Posterior vena cava (tissue), 2 donors: ENCODE measurements at regions not wholly inside any gene's neighbourhood (a gene's known extent, or its start where the extent isn't known, plus 50 kb on each side); places are given as distances from the start of the nearest gene placed in this dataset.
"Not testable (repeated sequence)": the region's sequence is repeated elsewhere in the genome, so short reads cannot be mapped to it uniquely, and the experiment has no call there.

ENCODE experiments used
- DNase-seq: peaks from one replicate; pipeline ENCODE4 v3.0.0-alpha.2; 2020; ENCODE audit warnings: low spot score
- intact Hi-C, 2 donors: fragments of 100-400 bp; cut with DNase I; formaldehyde crosslinking; loops; one replicate each; pipeline versions ENCODE4 v1.14.1 to v1.14.2; 2022 to 2023
- donor health status: DM: yes; HTN: yes; CAD: no.
- donor health status: DM: yes; HTN: yes; CAD: no.

DNA sequence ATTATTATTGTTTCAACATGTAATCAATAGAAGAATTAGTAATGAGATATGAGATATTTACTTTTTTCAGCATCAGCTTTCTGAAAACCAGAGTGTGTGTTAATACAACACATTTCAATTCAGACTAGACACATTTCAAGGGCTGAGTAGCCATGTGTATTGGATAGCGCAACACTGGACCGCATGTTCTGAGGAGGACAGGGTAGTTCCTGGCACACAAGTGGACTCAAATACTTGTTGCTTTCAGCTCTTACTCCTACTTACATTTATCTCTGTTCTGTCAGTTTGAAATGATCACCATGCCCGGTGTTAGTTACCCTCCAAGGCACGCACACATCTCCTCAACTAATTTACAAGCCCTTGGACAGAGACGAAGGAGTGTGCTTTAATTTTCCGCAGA, 126.6 kb downstream of the SLC24A2 start:
- no peak for DNase-seq
- intact Hi-C loops: no loop called here

GRCh38 chr9:19660019-19660418, 128.8 kb downstream of the SLC24A2 start:
- intact Hi-C loops: no loop called here
- DNase-seq: no peak

DNA sequence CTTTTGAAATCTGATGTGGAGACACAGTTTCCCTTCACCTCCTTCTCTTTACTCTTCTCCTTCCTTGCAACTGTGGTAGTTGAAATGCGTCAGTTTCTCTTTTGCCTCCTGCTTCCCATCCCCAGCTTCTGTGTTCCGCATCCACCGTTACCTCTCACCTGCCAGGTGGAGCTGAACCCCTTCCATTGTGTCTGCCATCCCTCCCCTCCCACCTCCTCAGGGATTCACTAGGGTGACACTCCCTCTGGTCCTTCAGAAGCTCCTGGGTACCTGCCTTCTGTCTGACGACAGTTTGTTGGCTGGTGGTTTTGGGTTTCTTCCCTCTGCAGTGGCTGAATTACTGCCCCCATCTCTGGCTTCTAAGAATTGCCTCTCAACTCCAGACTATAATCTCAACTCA, 132.1 kb downstream of the SLC24A2 start:
- intact Hi-C loops: no loop called here
- no peak for DNase-seq

DNA sequence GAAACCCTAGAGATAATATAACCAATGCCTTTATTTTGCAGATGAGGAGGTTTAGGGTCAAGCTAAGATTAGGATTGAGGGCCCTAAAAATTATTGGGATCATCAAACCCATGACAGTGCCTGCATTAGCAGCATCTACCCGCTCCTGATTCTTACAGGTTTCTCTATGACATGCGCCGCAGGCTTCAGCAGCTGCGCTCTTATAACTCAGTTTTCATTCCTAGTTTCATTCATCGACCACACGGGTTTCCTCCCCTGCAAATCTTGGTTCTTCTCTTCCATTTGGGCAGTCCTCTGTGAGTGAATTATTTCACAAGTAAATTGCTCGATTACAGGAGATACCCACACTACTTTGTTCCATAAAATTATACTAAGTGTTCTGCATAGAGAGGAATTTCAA, 137.2 kb downstream of the SLC24A2 start:
- DNase-seq: no peak
- intact Hi-C loops: no loop called here

GRCh38 chr9:19650312-19650711, 138.5 kb downstream of the SLC24A2 start:
- no peak for DNase-seq
- intact Hi-C loops: no loop called here

DNA sequence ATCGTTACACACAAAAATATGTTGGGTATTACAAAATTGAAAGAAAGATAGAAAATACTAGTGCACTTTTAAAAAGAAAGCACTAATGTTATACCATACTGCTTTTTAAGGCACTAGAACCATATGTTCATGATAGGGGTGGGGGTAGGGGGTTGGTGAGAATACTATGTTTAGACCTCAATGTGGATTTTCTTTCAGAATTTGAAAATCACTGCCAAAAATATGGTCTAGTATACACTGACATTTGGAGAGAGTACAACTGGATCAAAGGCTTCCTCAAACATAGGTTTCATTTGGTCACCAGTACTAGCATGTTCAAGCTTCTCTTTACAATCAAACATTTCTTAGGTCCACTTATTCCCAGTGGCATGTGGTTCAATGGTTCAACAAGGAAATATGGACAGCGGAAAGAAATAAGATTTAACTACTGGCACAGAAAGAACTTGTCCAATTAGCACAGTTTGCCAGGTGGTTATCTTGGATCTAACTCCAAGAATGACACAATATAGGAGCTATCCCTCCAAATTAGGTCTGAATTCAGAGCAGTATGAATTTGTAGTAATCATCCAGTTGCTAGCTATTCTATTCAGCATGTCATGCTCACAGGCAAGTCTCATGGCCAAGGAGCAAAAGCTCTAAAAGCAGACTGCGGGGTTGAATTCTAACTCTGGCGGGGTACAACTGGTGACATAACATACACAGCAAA, 139.3 kb downstream of the SLC24A2 start:
- intact Hi-C loops: no loop called here
- no peak for DNase-seq

GRCh38 chr9:19648672-19649071, 140.2 kb downstream of the SLC24A2 start:
- no peak for DNase-seq
- intact Hi-C loops: no loop called here

DNA sequence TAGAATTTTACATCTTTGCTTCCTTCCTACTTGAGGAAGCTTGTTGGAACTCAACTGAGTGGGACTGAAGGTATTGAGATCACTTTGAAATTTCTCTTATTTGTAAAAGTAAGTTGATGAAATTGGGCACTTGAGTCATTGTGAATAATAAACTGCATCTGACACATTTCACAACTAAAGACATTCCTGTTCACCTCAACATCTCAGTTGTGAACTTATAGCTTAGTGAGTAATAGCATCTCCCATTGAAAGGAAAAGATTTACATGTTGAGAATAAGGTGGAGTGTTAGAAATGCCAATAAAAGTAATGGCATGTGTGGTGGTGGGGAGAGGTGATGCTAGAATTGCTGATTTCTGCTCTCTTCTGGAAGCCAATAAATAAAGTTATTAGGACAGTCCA, 145.0 kb downstream of the SLC24A2 start:
- intact Hi-C loops: loop anchor here in 1 of 2 donors (5.0 kb wide), 1 partner anchor 152 kb away; no protein-coding TSS in a partner anchor
- DNase-seq: no peak

DNA sequence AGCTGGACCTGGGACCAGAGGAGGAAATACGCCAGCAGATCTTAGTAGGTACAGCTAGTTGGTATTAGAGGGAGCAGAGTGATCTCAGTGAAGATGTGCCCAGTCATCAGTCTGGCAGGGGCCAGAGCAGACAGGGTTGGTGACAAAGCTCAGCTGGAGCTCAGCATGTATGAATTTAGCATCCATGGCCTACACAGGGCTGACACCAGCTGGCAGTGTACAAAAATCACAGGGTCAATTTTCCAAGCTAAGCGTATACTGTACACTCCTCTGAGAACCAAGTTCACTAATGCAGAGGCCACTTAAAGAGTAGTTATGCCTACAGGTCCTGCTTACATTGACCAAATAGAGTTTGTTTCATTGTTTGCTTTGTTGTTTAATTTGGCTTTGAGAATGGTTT, 146.6 kb downstream of the SLC24A2 start:
- intact Hi-C loops: loop anchor here in 1 of 2 donors (5.0 kb wide), 1 partner anchor 150 kb away; no protein-coding TSS in a partner anchor
- DNase-seq: no peak

DNA sequence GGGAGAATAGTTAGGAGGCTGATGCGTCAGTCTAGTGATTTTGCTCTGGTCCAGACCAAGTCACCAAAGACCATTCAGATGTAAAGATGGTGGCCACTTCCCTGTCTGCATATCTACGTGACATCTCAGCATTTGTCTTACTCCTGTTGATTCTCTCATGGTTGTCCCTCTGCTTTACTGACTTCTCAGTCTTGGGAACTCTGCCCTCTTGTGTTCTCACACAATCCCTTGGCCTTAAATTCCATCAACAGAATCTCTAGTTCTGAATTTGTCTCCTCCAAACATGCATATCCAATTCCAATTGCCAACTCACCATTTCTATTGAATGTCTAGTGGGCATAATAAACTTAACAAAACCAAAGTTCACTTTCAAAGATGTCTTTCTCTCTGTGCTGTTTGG, 147.8 kb downstream of the SLC24A2 start:
- intact Hi-C loops: loop anchor here in 1 of 2 donors (5.0 kb wide), 1 partner anchor 149 kb away; no protein-coding TSS in a partner anchor
- no peak for DNase-seq

GRCh38 chr9:19640014-19640413, 148.8 kb downstream of the SLC24A2 start:
- intact Hi-C loops: loop anchor here in 1 of 2 donors (5.0 kb wide), 1 partner anchor 148 kb away; no protein-coding TSS in a partner anchor

DNA sequence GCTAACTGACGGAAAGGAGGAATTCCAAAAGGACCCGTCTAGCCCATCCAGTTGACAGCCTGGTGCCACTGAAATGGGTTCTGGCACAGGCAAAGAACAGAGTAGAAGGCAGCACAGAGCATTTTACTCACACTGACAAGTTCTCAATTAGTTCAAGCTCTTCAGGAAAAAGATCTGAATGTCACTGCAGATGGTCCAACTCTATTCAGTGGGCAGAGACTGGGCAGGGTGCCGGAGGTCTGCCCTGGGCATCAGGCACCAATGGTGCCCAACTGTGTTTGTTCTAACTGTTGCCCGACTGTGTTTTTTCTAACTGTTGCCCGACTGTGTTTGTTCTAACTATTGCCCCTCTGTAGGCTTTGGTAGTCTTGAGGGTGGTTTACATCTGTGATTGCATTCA, 151.8 kb downstream of the SLC24A2 start:
- intact Hi-C loops: loop anchor here in 1 of 2 donors (10.0 kb wide), 1 partner anchor 1398 kb away; the partner anchor contains the start of gene HACD4
- no peak for DNase-seq

More at GRCh38 chr9:19640014-19640413, 148.8 kb downstream of the SLC24A2 start:
- no peak for DNase-seq

DNA sequence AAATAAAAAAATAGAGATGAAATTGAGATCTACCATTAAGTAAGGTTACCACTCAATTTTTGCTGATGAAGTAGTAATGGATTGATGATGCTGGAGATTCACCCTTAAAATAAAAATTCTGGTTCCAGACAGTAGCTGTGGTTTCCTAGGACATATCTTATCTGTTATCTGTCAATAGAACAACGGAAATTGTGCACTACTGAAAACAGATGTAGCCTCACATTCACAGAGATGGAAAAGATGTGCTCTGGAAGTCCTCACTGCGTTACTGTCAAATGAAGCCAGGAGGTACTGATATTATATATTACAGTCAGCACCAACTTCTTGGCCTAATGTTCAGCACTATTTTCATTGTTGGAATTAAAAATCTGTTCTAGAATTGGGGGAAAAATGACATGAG, 154.0 kb downstream of the SLC24A2 start:
- DNase-seq: no peak
- intact Hi-C loops: loop anchor here in 1 of 2 donors (10.0 kb wide), 1 partner anchor 1400 kb away; the partner anchor contains the start of gene HACD4

DNA sequence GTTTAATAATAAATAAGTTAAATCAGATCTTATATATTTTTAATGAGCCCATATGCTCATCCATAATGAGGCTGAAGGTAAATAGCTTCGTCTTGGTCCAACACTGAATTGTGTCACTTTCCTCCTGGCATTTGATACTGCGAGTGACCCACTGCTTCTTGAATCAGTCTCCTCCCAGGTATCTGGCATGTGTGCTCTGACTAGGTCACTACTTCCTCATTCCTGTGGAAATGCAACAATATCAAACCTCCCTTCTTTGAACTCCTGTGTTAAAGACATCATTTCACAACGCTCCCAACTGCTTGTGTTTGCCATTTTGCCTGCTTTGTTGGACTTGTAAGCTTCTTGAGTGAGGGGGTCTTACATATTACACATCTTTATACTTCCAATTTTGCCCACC, 157.7 kb downstream of the SLC24A2 start:
- no peak for DNase-seq
- intact Hi-C loops: loop anchor here in 1 of 2 donors (10.0 kb wide), 1 partner anchor 1404 kb away; the partner anchor contains the start of gene HACD4

DNA sequence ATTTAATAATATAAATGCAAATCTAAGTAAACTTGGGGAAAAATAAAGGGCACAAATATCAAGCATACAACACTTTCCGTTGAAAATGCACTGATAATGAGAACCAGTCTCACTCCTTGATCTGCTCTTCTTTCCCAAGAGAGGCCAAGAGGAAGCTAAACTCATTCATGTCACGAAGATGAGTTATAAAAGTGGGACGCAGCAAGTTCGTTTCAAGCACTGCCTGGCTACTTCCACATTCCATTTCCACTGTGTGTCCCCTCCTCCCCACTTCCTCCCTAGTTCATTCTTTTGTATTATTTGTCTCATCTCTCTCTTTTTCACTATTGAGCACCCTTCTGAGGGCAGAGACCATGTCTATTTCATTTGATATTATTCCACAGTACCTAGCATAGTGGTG, 158.1 kb downstream of the SLC24A2 start:
- intact Hi-C loops: loop anchor here in 1 of 2 donors (10.0 kb wide), 1 partner anchor 1404 kb away; the partner anchor contains the start of gene HACD4

DNA sequence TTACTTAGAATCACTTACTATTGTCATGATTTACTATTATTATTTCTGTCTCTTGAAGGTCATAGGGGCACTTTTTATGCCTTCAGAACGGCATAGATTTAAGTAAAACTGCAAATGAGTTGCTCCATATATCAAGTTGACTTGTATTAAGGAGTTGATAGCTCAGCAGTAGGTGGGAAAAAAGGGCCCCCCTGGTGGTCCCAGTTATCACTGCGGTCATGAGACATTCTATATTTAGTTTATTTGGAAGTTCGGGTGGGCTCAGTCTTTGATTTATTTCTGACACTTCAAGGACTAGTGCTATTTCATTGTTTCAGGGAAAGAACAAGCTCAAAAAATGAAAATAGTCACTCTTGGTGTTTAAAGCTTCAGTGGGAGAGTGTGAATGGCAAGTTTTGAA, 159.3 kb downstream of the SLC24A2 start:
- intact Hi-C loops: no loop called here
- no peak for DNase-seq

More for the DNA sequence above, 158.1 kb downstream of the SLC24A2 start:
- DNase-seq: no peak

DNA sequence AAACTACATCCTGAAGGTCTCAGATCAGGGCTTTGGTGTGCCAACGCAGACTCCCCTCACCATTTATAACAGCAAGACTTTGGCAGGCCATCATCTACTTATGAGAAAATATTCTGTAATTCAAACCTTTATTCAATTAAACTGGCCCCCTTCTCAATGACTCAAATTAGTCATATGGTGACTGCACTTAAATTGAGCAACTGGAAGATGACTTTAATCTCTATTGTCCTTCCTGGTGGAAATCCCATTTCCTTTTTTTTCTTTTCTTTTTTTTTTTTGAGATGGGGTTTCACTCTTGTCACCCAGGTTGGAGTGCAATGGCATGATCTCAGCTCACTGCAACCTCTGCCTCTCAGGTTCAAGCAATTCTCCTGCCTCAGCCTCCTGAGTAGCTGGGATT, 163.4 kb downstream of the SLC24A2 start:
- intact Hi-C loops, DNase-seq: not testable (repeated sequence)

GRCh38 chr9:19624519-19624918, 164.3 kb downstream of the SLC24A2 start:
- intact Hi-C loops: no loop called here
- DNase-seq: no peak

- intact Hi-C loops: no loop called here
Observed at GRCh38 chr9:19623941-19624340, 164.9 kb downstream of the SLC24A2 start.

DNA sequence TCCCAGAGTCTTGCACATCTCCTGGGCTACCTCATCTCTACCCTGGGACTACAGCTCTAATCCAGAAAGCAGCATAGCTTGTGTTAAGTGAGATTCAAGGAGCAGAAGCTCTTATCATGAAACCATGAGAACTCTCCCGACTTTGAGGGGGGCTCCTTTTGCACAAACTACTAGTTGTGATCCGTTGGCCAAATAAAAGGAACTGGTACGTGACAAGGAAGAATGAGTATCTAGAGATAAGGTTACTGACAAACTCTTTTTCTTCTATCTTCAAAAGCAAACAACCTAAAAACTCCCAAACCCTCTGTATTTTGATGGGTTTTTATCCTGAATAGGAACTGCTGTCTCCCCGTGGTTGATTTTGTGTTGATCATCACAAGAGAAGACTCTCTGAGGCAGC, 168.5 kb downstream of the SLC24A2 start:
- intact Hi-C loops: no loop called here
- no peak for DNase-seq

More at GRCh38 chr9:19623941-19624340, 164.9 kb downstream of the SLC24A2 start:
- DNase-seq: no peak

- no peak for DNase-seq
- intact Hi-C loops: no loop called here
Observed at GRCh38 chr9:19619221-19619620, 169.6 kb downstream of the SLC24A2 start.
